SK-N-SH treated with all-trans-retinoic acid at 6 μM for 48 hours (cell line): ENCODE measurements at regions not wholly inside any gene's neighbourhood (a gene's known extent, or its start where the extent isn't known, plus 50 kb on each side); places are given as distances from the start of the nearest gene placed in this dataset.

ENCODE experiments used
- ATAC-seq: fragments of 200-7000 bp; cut with Tn5 transposase; 3 replicates; pipeline ENCODE4 v1.9.1; 2020; ENCODE audit warnings: mild to moderate bottlenecking, moderate library complexity
- ARNTL ChIP-seq: fragments of 450-650 bp; formaldehyde crosslinking; IDR thresholded peaks from 2 replicates; pipeline ENCODE4 v1.5.0; 2020; ENCODE audit warnings: low read depth, mild to moderate bottlenecking, moderate library complexity, borderline replicate concordance
- BACH2 ChIP-seq: fragments of 250-450 bp; sonication (Bioruptor Pico); IDR thresholded peaks from 2 replicates; pipeline ENCODE4 v1.9.0; 2021; ENCODE audit warnings: mild to moderate bottlenecking, borderline replicate concordance
- CREB5 ChIP-seq: fragments of 250-450 bp; sonication (Bioruptor Pico); IDR thresholded peaks from 2 replicates; pipeline ENCODE4 v1.5.1; 2020; ENCODE audit warnings: low read depth, mild to moderate bottlenecking, moderate library complexity
- CSDC2 ChIP-seq: fragments of 250-450 bp; sonication (Bioruptor Pico); IDR thresholded peaks from 2 replicates; pipeline ENCODE4 v1.5.0; 2020; ENCODE audit warnings: mild to moderate bottlenecking, moderate library complexity
- CSRNP3 ChIP-seq: fragments of 250-450 bp; sonication (Bioruptor Pico); IDR thresholded peaks from 2 replicates; pipeline ENCODE4 v1.5.1; 2021; ENCODE audit warnings: mild to moderate bottlenecking, moderate library complexity
- ESRRG ChIP-seq: fragments of 250-450 bp; sonication (Bioruptor Pico); IDR thresholded peaks from 2 replicates; pipeline ENCODE4 v1.6.1; 2021; ENCODE audit warnings: mild to moderate bottlenecking
- GLIS3 ChIP-seq: fragments of 250-450 bp; sonication (Bioruptor Pico); IDR thresholded peaks from 2 replicates; pipeline ENCODE4 v1.5.0; 2020; ENCODE audit warnings: mild to moderate bottlenecking, moderate library complexity
- ISL1 ChIP-seq: fragments of 250-450 bp; sonication (Bioruptor Pico); IDR thresholded peaks from 2 replicates; pipeline ENCODE4 v2.1.2; 2022; ENCODE audit warnings: mild to moderate bottlenecking, moderate library complexity
- OSR1 ChIP-seq: fragments of 250-450 bp; sonication (Bioruptor Pico); IDR thresholded peaks from 2 replicates; pipeline ENCODE4 v1.8.0; 2022; ENCODE audit warnings: moderate library complexity, mild to moderate bottlenecking, inconsistent platforms
- PATZ1 ChIP-seq: fragments of 250-450 bp; sonication (Bioruptor Pico); IDR thresholded peaks from 2 replicates; pipeline ENCODE4 v1.8.0; 2020; ENCODE audit warnings: mild to moderate bottlenecking, moderate library complexity, borderline replicate concordance
- PPARA ChIP-seq: fragments of 250-450 bp; sonication (Bioruptor Pico); IDR thresholded peaks from 2 replicates; pipeline ENCODE4 v1.5.0; 2020; ENCODE audit warnings: mild to moderate bottlenecking, borderline replicate concordance
- RARB ChIP-seq: fragments of 250-450 bp; sonication (Bioruptor Pico); IDR thresholded peaks from 2 replicates; pipeline ENCODE4 v1.8.0; 2021; ENCODE audit warnings: mild to moderate bottlenecking, moderate library complexity
- TCF4 ChIP-seq: fragments of 250-450 bp; sonication (Bioruptor Pico); IDR thresholded peaks from 2 replicates; pipeline ENCODE4 v1.8.0; 2021; ENCODE audit warnings: mild to moderate bottlenecking, moderate library complexity, borderline replicate concordance
- TOX ChIP-seq: fragments of 250-450 bp; sonication (Bioruptor Pico); IDR thresholded peaks from 2 replicates; pipeline ENCODE4 v1.8.0; 2021; ENCODE audit warnings: mild to moderate bottlenecking, moderate library complexity, borderline replicate concordance
- TSHZ2 ChIP-seq: fragments of 250-450 bp; sonication (Bioruptor Pico); IDR thresholded peaks from 2 replicates; pipeline ENCODE4 v1.5.0; 2020; ENCODE audit warnings: mild to moderate bottlenecking, moderate library complexity
- ZC3H10 ChIP-seq: fragments of 250-450 bp; sonication (Bioruptor Pico); IDR thresholded peaks from 2 replicates; pipeline ENCODE4 v1.5.1; 2021; ENCODE audit warnings: mild to moderate bottlenecking, moderate library complexity
- ZFP3 ChIP-seq: fragments of 250-450 bp; sonication (Bioruptor Pico); IDR thresholded peaks from 2 replicates; pipeline ENCODE4 v1.5.0; 2020; ENCODE audit warnings: mild to moderate bottlenecking, moderate library complexity
- ZFP30 ChIP-seq: fragments of 450-650 bp; formaldehyde crosslinking; IDR thresholded peaks from 2 replicates; pipeline ENCODE4 v1.5.0; 2022; ENCODE audit warnings: mild to moderate bottlenecking, moderate library complexity
- ZNF565 ChIP-seq: fragments of 450-650 bp; formaldehyde crosslinking; conservative IDR thresholded peaks from 2 replicates; pipeline ENCODE4 v1.5.0; 2020; ENCODE audit warnings: low read depth, mild to moderate bottlenecking, moderate library complexity
- ZNF70 ChIP-seq: fragments of 450-650 bp; formaldehyde crosslinking; IDR thresholded peaks from 2 replicates; pipeline ENCODE4 v1.5.0; 2020; ENCODE audit warnings: mild to moderate bottlenecking, moderate library complexity
- ZNF8 ChIP-seq: fragments of 450-650 bp; formaldehyde crosslinking; IDR thresholded peaks from 2 replicates; pipeline ENCODE4 v1.5.0; 2020; ENCODE audit warnings: mild to moderate bottlenecking, moderate library complexity

DNA sequence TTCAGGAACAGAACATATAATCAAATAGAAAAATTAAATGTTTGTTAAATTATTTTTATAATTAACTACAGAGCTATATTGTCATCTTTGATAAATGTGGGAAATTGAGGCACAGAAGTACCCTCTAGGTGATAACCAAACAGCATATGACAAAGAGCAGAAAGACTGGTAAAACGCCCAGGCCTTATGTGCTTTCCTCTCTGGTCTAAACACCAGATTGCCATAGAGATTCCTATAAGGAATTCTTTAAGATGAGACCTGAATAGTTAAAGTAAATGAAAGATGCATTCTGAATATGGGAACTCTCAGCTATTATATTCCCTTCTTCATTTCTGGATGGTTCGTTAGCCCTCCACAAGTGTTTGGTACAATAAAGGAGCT, 140.0 kb upstream of the SOX5 start:
- TF ChIP-seq CSDC2 (CRISPR knock-in tag) (no peak), ZNF565 (CRISPR knock-in tag) (no peak), RARB (CRISPR knock-in tag) (no peak), ZC3H10 (CRISPR knock-in tag) (no peak), TOX (CRISPR knock-in tag) (no peak), CREB5 (CRISPR knock-in tag) (no peak), BACH2 (CRISPR knock-in tag) (no peak), ARNTL (no peak), CSRNP3 (CRISPR knock-in tag) (no peak), OSR1 (CRISPR knock-in tag) (no peak), TSHZ2 (no peak), ESRRG (CRISPR knock-in tag) (no peak), PATZ1 (CRISPR knock-in tag) (no peak), ZFP3 (no peak), ZNF8 (CRISPR knock-in tag) (no peak), PPARA (CRISPR knock-in tag) (no peak), ZFP30 (CRISPR knock-in tag) (no peak), GLIS3 (CRISPR knock-in tag) (no peak), TCF4 (CRISPR knock-in tag) (no peak)
- ATAC-seq: no peak

DNA sequence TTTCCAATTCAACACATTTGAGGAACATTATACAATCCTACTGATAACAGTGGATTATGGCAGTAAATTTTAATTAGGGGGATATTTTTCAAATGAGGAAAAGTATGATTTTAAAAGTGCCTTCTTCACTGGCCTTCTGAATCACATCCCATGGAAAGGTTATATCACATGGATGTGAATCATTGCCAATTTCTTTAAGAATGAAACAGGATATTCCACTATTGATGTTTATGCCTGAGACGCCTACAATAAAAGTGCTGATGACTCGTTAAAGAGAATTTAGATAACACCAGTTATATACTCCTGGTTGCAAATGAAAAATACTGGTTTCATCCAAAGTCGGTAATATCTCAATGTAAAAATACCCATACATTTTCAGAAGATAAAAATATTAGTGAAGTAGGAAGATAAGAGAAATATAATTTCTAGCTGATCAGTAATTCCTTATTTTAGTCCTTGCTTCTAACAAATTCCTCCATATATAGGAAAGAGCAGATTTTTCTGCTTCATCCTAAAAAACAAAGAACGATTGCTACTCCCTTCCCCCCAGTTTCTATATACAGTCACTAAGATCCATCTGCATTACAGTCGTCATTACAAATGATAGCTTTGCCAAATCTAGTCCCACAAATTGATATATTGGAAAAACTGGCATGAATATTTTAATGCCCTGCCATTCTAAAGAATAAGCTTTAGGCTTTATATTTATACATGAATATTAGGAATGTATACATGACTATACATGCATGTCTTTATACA, 139.5 kb upstream of the SOX5 start:
- ATAC-seq: no peak
- no peak for TF ChIP-seq CREB5 (CRISPR knock-in tag)
- no peak for TF ChIP-seq ISL1 (CRISPR knock-in tag)
- no peak for TF ChIP-seq ESRRG (CRISPR knock-in tag)
- TF ChIP-seq TSHZ2: no peak
- TF ChIP-seq ZNF70 (CRISPR knock-in tag): no peak
- TF ChIP-seq ZNF565 (CRISPR knock-in tag): no peak
- no peak for TF ChIP-seq ZFP30 (CRISPR knock-in tag)
- no peak for TF ChIP-seq GLIS3 (CRISPR knock-in tag)
- no peak for TF ChIP-seq ZFP3
